ENCODE measurements at regions not wholly inside any gene's neighbourhood (a gene's known extent, or its start where the extent isn't known, plus 50 kb on each side); places are given as distances from the start of the nearest gene placed in this dataset.

DNA sequence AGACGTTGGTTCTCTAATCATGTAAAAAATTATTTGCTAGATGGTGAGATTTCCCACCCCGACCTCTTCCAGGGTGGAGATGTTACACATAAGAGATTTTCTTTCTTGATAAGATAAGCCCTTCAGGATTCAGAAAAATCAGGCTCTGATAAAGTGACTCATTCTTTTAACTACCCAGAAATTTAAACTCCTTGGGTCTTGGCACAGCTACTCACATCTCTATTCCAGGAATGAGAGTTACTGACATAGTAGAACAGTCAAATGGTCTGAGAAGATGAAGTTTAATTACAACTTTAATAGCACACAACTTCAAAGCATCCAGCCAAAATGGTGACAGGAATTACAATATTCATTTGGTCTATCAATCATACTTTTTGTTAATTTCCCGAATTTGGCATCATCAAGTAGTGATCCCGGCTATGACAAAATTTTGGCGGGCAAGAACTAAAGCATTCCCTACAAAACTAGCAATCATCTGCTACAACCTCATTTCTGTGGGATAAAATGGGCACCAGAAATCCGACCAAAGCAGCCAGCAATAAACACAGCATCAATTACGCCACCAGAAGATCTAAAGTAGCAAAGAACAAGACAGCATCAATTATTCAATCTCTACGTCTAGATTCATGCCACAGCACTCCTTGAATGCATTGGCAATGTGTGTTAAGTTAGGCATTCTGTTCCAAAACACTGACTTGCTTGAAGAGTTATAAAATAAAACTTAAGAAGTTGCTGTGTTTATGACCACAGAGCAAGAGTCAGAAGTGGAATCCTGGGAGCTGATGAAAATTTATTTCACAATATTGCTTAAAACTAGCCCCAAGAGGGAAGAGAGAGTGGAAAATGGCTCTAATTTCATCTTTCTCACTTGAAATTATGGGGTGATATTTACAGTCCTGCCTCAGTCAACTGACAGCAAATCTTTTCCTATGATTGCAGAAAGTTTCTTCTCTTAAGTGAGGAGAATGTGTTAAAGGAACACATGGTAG is 565.7 kb upstream of the ANKRD30A start:
- no TSS peak for BruUV-seq (replicated peaks)
- FAIRE-seq (no peak), DNase-seq (ENCODE audit: low read depth, low spot score) (no peak)
- Histone ChIP-seq H4K20me1 (replicated peaks; ENCODE audit: control insufficient read depth, extremely low read depth, insufficient read depth, low read length) (no peaks in the 10 kb centered on the region), H3K4me1 (ENCODE audit: control insufficient read depth, extremely low read depth, insufficient read depth, low read length) (no peaks in the 10 kb centered on the region), H3K36me3 (ENCODE audit: control insufficient read depth in 2 of 2, extremely low read depth in 1 of 2, insufficient read depth in 2 of 2, low read length in 2 of 2) (no peaks in the 10 kb centered on the region), H3K9ac (replicated peaks; ENCODE audit: extremely low read depth, insufficient read depth, low read length) (no peak overlapping the region), H3K9me1 (replicated peaks; ENCODE audit: control insufficient read depth, extremely low read depth, insufficient read depth, low read length) (no peaks in the 10 kb centered on the region), H3K4me2 (ENCODE audit: insufficient read depth, low read length) (no peak overlapping the region), H3K27ac (ENCODE audit: insufficient read depth, low read depth, low read length) (no peak overlapping the region), H3K4me3 (replicated peaks in 1 of 3; ENCODE audit: insufficient read depth in 1 of 3, low read depth in 1 of 3, low read length in 3 of 3) (no peak overlapping the region), H3K79me2 (ENCODE audit: control insufficient read depth, insufficient read depth, low read length) (no peaks in the 10 kb centered on the region), H3K9me3 (replicated peaks; ENCODE audit: control insufficient read depth, insufficient read depth, low read length) (no peaks in the 10 kb centered on the region), H3K27me3 (ENCODE audit: control insufficient read depth in 2 of 2, insufficient read depth in 2 of 2, low read length in 2 of 2) (no peaks in the 10 kb centered on the region), H2AFZ (ENCODE audit: low read depth, low read length) (no peak overlapping the region)
- ChIA-PET POLR2A (no interaction called here), CTCF (no interaction called here)
- dilution Hi-C loops (cut with MboI; ENCODE audit: extremely low pct_ligation_motif_present, low sequenced_read_pairs) (no loop called here), intact Hi-C loops (cut with micrococcal nuclease) (no loop called here)
- TF ChIP-seq EZH2 (IDR thresholded peaks at IDR 0.05; ENCODE audit: borderline replicate concordance, low read depth, low read length, severe bottlenecking), result no peak

- no peaks in the 10 kb centered on the region for H3K36me3 ChIP-seq (ENCODE audit: control insufficient read depth in 2 of 2, extremely low read depth in 1 of 2, insufficient read depth in 2 of 2, low read length in 2 of 2)
- ChIA-PET CTCF (interaction anchor here (1.2 kb wide), 1 partner anchor 12 kb away, joined by 4 read pairs; no protein-coding TSS in a partner anchor), POLR2A (no interaction called here)
- no peaks in the 10 kb centered on the region for H3K27me3 ChIP-seq (ENCODE audit: control insufficient read depth in 2 of 2, insufficient read depth in 2 of 2, low read length in 2 of 2)
- no peak overlapping the region for H2AFZ ChIP-seq (ENCODE audit: low read depth, low read length)
- TF ChIP-seq EZH2 (IDR thresholded peaks at IDR 0.05; ENCODE audit: borderline replicate concordance, low read depth, low read length, severe bottlenecking) (no peak), POLR2A (IDR thresholded peaks at IDR 0.05; ENCODE audit: low read depth, low read length) (no peak), GATA2 (IDR thresholded peaks at IDR 0.05; ENCODE audit: insufficient read depth, insufficient read length, low read depth, low read length) (no peak), POLR2AphosphoS5 (IDR thresholded peaks at IDR 0.05; ENCODE audit: insufficient read depth, low read depth, low read length) (no peak), CTCF (IDR thresholded peaks at IDR 0.05; ENCODE audit: extremely low read depth in 1 of 2, insufficient read depth in 1 of 2, low read depth in 1 of 2, low read length in 2 of 2) (no peak), MYC (IDR thresholded peaks at IDR 0.05; ENCODE audit: low read depth, low read length) (no peak), FOS (IDR thresholded peaks at IDR 0.05; ENCODE audit: borderline replicate concordance, insufficient read depth, low read length) (no peak), MAX (IDR thresholded peaks at IDR 0.05; ENCODE audit: insufficient read depth, insufficient read length) (no peak), JUN (IDR thresholded peaks at IDR 0.05; ENCODE audit: borderline replicate concordance, insufficient read depth, insufficient read length, low read depth) (no peak)
- FAIRE-seq, result no peak
- H3K4me3 ChIP-seq (replicated peaks in 1 of 3; ENCODE audit: insufficient read depth in 1 of 3, low read depth in 1 of 3, low read length in 3 of 3), result no peak overlapping the region
- H3K4me2 ChIP-seq (ENCODE audit: insufficient read depth, low read length), result no peak overlapping the region
- no peaks in the 10 kb centered on the region for H3K79me2 ChIP-seq (ENCODE audit: control insufficient read depth, insufficient read depth, low read length)
- intact Hi-C loops (cut with micrococcal nuclease), result no loop called here
- H3K27ac ChIP-seq (ENCODE audit: insufficient read depth, low read depth, low read length), result no peak overlapping the region
- H3K9me1 ChIP-seq (replicated peaks; ENCODE audit: control insufficient read depth, extremely low read depth, insufficient read depth, low read length), result no peaks in the 10 kb centered on the region
- dilution Hi-C loops (cut with MboI; ENCODE audit: extremely low pct_ligation_motif_present, low sequenced_read_pairs), result no loop called here
- BruUV-seq (replicated peaks), result no TSS peak
- no peaks in the 10 kb centered on the region for H3K9me3 ChIP-seq (replicated peaks; ENCODE audit: control insufficient read depth, insufficient read depth, low read length)
- no peaks in the 10 kb centered on the region for H4K20me1 ChIP-seq (replicated peaks; ENCODE audit: control insufficient read depth, extremely low read depth, insufficient read depth, low read length)
- H3K9ac ChIP-seq (replicated peaks; ENCODE audit: extremely low read depth, insufficient read depth, low read length), result no peak overlapping the region
- no peak for DNase-seq (ENCODE audit: low read depth, low spot score)
- H3K4me1 ChIP-seq (ENCODE audit: control insufficient read depth, extremely low read depth, insufficient read depth, low read length), result no peaks in the 10 kb centered on the region
These were observed 568.9 kb upstream of the ANKRD30A start for GRCh38 chr10:36556468-36556867.

Measured in endothelial cell of umbilical vein (primary cell).